GM12878 (cell line): ENCODE measurements at regions not wholly inside any gene's neighbourhood (a gene's known extent, or its start where the extent isn't known, plus 50 kb on each side); places are given as distances from the start of the nearest gene placed in this dataset.

ENCODE experiments used
- ATAC-seq: fragments of 200-7000 bp; cut with Tn5 transposase; 3 replicates; pipeline ENCODE4 v1.9.1; 2020; ENCODE audit warnings: mild to moderate bottlenecking, moderate library complexity
- BruUV-seq: library from RNA; stranded (reverse); fragments of 400-500 nt; replicated peaks from 2 replicates; lab custom pipeline; 2021; lab: Mats Ljungman, UMichigan
- CTCF ChIA-PET: fragments of 300-600 bp; sonication (Branson Sonifier 250); formaldehyde crosslinking; extraction: SDS; loops from one replicate; lab custom pipeline; 2021; ENCODE audit warnings: inconsistent platforms; lab: Yijun Ruan, JAX
- POLR2A ChIA-PET: fragments of 350-600 bp; formaldehyde crosslinking; extraction: SDS; loops from one replicate; lab custom pipeline; 2021; ENCODE audit warnings: inconsistent platforms; lab: Charles Lee
- RAD21 ChIA-PET: fragments of 300-600 bp; sonication (Branson Sonifier 250); formaldehyde crosslinking; loops from one replicate; lab custom pipeline; 2023; ENCODE audit warnings: antibody characterized with exemption; ENCODE audit not compliant: unreplicated experiment; lab: Charles Lee
- SMC1A ChIA-PET: fragments of 300-600 bp; sonication (Branson Sonifier 250); formaldehyde crosslinking; loops from one replicate; lab custom pipeline; 2023; ENCODE audit not compliant: unreplicated experiment, uncharacterized antibody; lab: Charles Lee
- DNase-seq: peaks from one replicate; pipeline ENCODE4 v3.0.0-alpha.2; 2011; ENCODE audit warnings: low read depth, low spot score
- FAIRE-seq: peaks from 3 replicates; lab custom pipeline; 2011; peaks lifted over from hg19 to GRCh38; lab: Jason Lieb, UNC
- H2AFZ ChIP-seq: 2 replicates; pipeline ENCODE4 v1.6.0; 2011; ENCODE audit warnings: low read depth, low read length, control low read depth; ENCODE audit not compliant: control insufficient read depth
- H3K27ac ChIP-seq: 2 replicates; pipeline ENCODE4 v1.5.1; 2011; ENCODE audit warnings: control low read depth; ENCODE audit not compliant: control insufficient read depth, insufficient read depth
- H3K27me3 ChIP-seq, 2 experiments: replicated peaks in 1 of 2; 2 replicates each; pipeline versions ENCODE4 v1.6.0 to v1.6.1; 2011; ENCODE audit warnings: low read length in 1 of 2; ENCODE audit not compliant: control insufficient read depth in 2 of 2, insufficient read depth in 2 of 2
- H3K36me3 ChIP-seq, 2 experiments: 2 replicates each; pipeline ENCODE4 v1.5.1; 2011; ENCODE audit warnings: low read length in 1 of 2; ENCODE audit not compliant: control insufficient read depth in 2 of 2, insufficient read depth in 2 of 2
- H3K4me1 ChIP-seq: 2 replicates; pipeline ENCODE4 v1.6.1; 2011; ENCODE audit warnings: mild to moderate bottlenecking, low read length, moderate library complexity, mixed read lengths; ENCODE audit not compliant: control insufficient read depth, insufficient read depth
- H3K4me2 ChIP-seq: 2 replicates; pipeline ENCODE4 v1.6.0; 2011; ENCODE audit warnings: control low read depth; ENCODE audit not compliant: control insufficient read depth, insufficient read depth
- H3K4me3 ChIP-seq: fragments of 200-600 bp; sonication (generic); 2 replicates; pipeline ENCODE4 v1.5.1; 2016
- H3K79me2 ChIP-seq: 2 replicates; pipeline ENCODE4 v1.6.0; 2011; ENCODE audit warnings: low read length; ENCODE audit not compliant: control insufficient read depth, insufficient read depth
- H3K9ac ChIP-seq: 2 replicates; pipeline ENCODE4 v1.8.0; 2011; ENCODE audit warnings: low read length, control low read depth, mixed read lengths; ENCODE audit not compliant: control insufficient read depth, insufficient read depth
- H3K9me3 ChIP-seq: replicated peaks from 3 replicates; pipeline ENCODE4 v1.5.1; 2011; ENCODE audit warnings: mild to moderate bottlenecking, low read length; ENCODE audit not compliant: control insufficient read depth, insufficient read depth
- H4K20me1 ChIP-seq: 2 replicates; pipeline ENCODE4 v1.6.0; 2011; ENCODE audit not compliant: control insufficient read depth, insufficient read depth
- CEBPB ChIP-seq, 2 experiments: fragments of 150-350 bp in 1 of 2; IDR thresholded peaks; 2 replicates each; pipeline ENCODE4 v1.6.1; 2012 to 2014; ENCODE audit warnings: low read depth in 2 of 2, low read length in 2 of 2, borderline replicate concordance in 1 of 2, inconsistent platforms in 1 of 2
- EZH2 ChIP-seq: IDR thresholded peaks from 2 replicates; pipeline ENCODE4 v1.6.1; 2012; ENCODE audit warnings: low read depth, mild to moderate bottlenecking, control low read depth, inconsistent platforms, low read length, borderline replicate concordance; ENCODE audit not compliant: control insufficient read depth
- GABPA ChIP-seq: IDR thresholded peaks from 2 replicates; pipeline ENCODE4 v1.6.1; 2014; ENCODE audit warnings: antibody characterized with exemption, low read depth, mild to moderate bottlenecking, inconsistent platforms
- HDGF ChIP-seq: fragments of 450-650 bp; IDR thresholded peaks from 2 replicates; pipeline ENCODE4 v1.6.1; 2016; ENCODE audit warnings: antibody characterized with exemption
- MYB ChIP-seq: fragments of 150-350 bp; IDR thresholded peaks from 2 replicates; pipeline ENCODE4 v1.6.1; 2014; ENCODE audit warnings: mild to moderate bottlenecking, low read depth, low read length, borderline replicate concordance
- NFXL1 ChIP-seq: fragments of 450-650 bp; IDR thresholded peaks from 2 replicates; pipeline ENCODE4 v1.6.1; 2017; ENCODE audit warnings: antibody characterized with exemption, mild to moderate bottlenecking, borderline replicate concordance
- PML ChIP-seq: IDR thresholded peaks from 2 replicates; pipeline ENCODE4 v1.6.1; 2012; ENCODE audit warnings: low read length, inconsistent platforms
- RELA ChIP-seq: fragments of 450-650 bp; IDR thresholded peaks from 2 replicates; pipeline ENCODE4 v1.8.0; 2014; ENCODE audit warnings: borderline replicate concordance; ENCODE audit not compliant: partially characterized antibody
- STAT1 ChIP-seq: fragments of 450-650 bp; conservative IDR thresholded peaks from 2 replicates; pipeline ENCODE4 v1.6.1; 2014; ENCODE audit warnings: antibody characterized with exemption, mild to moderate bottlenecking
- TBL1XR1 ChIP-seq: IDR thresholded peaks from 2 replicates; pipeline ENCODE4 v1.6.1; 2012; ENCODE audit warnings: low read depth, low read length, improper control_type of control experiment
- ZNF217 ChIP-seq: fragments of 450-650 bp; IDR thresholded peaks from 2 replicates; pipeline ENCODE4 v1.6.1; 2017; ENCODE audit warnings: antibody characterized with exemption, mild to moderate bottlenecking
- ZNF622 ChIP-seq: fragments of 450-650 bp; IDR thresholded peaks from 2 replicates; pipeline ENCODE4 v1.6.1; 2017; ENCODE audit warnings: mild to moderate bottlenecking, inconsistent platforms
- ZZZ3 ChIP-seq: IDR thresholded peaks from 2 replicates; pipeline ENCODE4 v1.6.1; 2011; ENCODE audit warnings: low read depth; ENCODE audit not compliant: control insufficient read depth, insufficient read length
- WGBS: methylation state at CpG from one replicate; pipeline ENCODE4 v1.1.6; 2016; ENCODE audit warnings: low lambda C conversion rate; ENCODE audit not compliant: insufficient replicate concordance, insufficient coverage; ENCODE audit errors: missing lambda C conversion rate; 5-methylcytosine and 5-hydroxymethylcytosine counted together
- in situ Hi-C: fragments of 300-500 bp; cut with MboI; formaldehyde crosslinking; loops from 9 replicates; pipeline ENCODE4 v1.14.3; 2018; ENCODE audit warnings: mixed read lengths
- intact Hi-C: fragments of 100-400 bp; cut with micrococcal nuclease; formaldehyde crosslinking; loops from one replicate; pipeline ENCODE4 v1.14.2; 2022; ENCODE audit not compliant: unreplicated experiment
- TF ChIP-seq, protein P1 (sequence below): fragments of 450-650 bp; IDR thresholded peaks from 2 replicates; pipeline ENCODE4 v1.6.1; 2016; ENCODE audit warnings: mild to moderate bottlenecking
- TF ChIP-seq, protein P2 (sequence below): IDR thresholded peaks from 2 replicates; pipeline ENCODE4 v1.6.1; 2012; ENCODE audit warnings: low read depth, low read length, improper control_type of control experiment

DNA sequence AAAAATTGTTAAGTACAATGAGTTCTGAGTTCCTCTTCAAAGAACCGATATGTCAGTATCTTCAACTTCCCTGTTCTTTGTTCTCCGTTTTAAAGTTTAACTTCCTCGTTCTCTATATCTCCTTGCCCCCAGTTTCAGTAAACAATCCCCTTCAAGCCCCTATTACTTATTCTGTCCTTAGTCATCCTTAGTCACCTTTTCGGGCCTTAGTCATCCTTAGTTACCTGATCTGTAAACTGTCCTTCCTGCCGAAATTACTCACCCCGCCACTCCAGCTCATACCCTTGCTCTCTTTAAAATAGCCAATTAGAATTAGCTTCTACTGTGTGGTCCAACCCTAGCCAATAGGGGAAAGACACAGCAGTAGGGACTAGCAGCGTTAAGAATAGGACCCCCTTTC is 1165.6 kb downstream of the NSUN3 start:
- Histone ChIP-seq H2AFZ (no peak overlapping the region), H3K27me3 (no peaks in the 10 kb centered on the region), H4K20me1 (no peaks in the 10 kb centered on the region), H3K79me2 (no peaks in the 10 kb centered on the region)
- POLR2A ChIA-PET = no interaction called here
- intact Hi-C loops = no loop called here
- no peak for DNase-seq
- no TSS peak for BruUV-seq
- TF ChIP-seq RELA (no peak), NFXL1 (no peak), GABPA (no peak), ZNF217 (no peak), EZH2 (no peak), MYB (no peak), STAT1 (no peak), PML (no peak), ZZZ3 (no peak), HDGF (no peak), CEBPB (IDR thresholded peaks at IDR 0.05; ENCODE audit: borderline replicate concordance in 1 of 2, low read depth in 2 of 2, low read length in 2 of 2) (no peak), TBL1XR1 (no peak), ZNF622 (no peak)
- TF ChIP-seq, protein P1, sequence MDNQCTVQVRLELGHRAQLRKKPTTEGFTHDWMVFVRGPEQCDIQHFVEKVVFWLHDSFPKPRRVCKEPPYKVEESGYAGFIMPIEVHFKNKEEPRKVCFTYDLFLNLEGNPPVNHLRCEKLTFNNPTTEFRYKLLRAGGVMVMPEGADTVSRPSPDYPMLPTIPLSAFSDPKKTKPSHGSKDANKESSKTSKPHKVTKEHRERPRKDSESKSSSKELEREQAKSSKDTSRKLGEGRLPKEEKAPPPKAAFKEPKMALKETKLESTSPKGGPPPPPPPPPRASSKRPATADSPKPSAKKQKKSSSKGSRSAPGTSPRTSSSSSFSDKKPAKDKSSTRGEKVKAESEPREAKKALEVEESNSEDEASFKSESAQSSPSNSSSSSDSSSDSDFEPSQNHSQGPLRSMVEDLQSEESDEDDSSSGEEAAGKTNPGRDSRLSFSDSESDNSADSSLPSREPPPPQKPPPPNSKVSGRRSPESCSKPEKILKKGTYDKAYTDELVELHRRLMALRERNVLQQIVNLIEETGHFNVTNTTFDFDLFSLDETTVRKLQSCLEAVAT = no peak
- TF ChIP-seq, protein P2, sequence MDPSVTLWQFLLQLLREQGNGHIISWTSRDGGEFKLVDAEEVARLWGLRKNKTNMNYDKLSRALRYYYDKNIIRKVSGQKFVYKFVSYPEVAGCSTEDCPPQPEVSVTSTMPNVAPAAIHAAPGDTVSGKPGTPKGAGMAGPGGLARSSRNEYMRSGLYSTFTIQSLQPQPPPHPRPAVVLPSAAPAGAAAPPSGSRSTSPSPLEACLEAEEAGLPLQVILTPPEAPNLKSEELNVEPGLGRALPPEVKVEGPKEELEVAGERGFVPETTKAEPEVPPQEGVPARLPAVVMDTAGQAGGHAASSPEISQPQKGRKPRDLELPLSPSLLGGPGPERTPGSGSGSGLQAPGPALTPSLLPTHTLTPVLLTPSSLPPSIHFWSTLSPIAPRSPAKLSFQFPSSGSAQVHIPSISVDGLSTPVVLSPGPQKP = no peak
- TF ChIP-seq, all 136 proteins: peak for 0
- in situ Hi-C loops = no loop called here
- ChIA-PET CTCF (no interaction called here), RAD21 (no interaction called here), SMC1A (no interaction called here)
- ATAC-seq = no peak
- no peak overlapping the region for H3K4me3 ChIP-seq
- no peak overlapping the region for H3K27ac ChIP-seq
- H3K36me3 ChIP-seq = no peaks in the 10 kb centered on the region
- WGBS = 33% methylated on average over 7 of the region's 7 CpGs
- H3K9ac ChIP-seq = no peak overlapping the region
- no peak for FAIRE-seq
- no peaks in the 10 kb centered on the region for H3K4me1 ChIP-seq
- no peaks in the 10 kb centered on the region for H3K9me3 ChIP-seq
- no peak overlapping the region for H3K4me2 ChIP-seq
